ENCODE measurements at regions not wholly inside any gene's neighbourhood (a gene's known extent, or its start where the extent isn't known, plus 50 kb on each side); places are given as distances from the start of the nearest gene placed in this dataset.

- H4K91ac ChIP-seq (ENCODE audit: low read depth, low read length, poor library complexity), result no peak overlapping the region
- H3K14ac ChIP-seq (ENCODE audit: low read length), result no peak overlapping the region
- peaks cover 8% of the 10 kb centered on the region in 2 donors for H3K4me1 ChIP-seq (ENCODE audit: control insufficient read depth in 2 of 2, insufficient read depth in 1 of 2, low read depth in 1 of 2, low read length in 2 of 2)
- no peak overlapping the region for H3K23ac ChIP-seq (ENCODE audit: low read depth, low read length, poor library complexity)
- no peak overlapping the region for H3K18ac ChIP-seq (ENCODE audit: low read length)
- DNase-seq (ENCODE audit: low spot score), result no peak
- H3K27me3 ChIP-seq (ENCODE audit: control insufficient read depth in 3 of 3, insufficient read depth in 3 of 3, low read depth in 1 of 3, low read length in 3 of 3), result peaks cover 0 to 67% (median 0%) of the 10 kb centered on the region in 3 experiments
- no peak overlapping the region for H4K8ac ChIP-seq (ENCODE audit: low read depth, low read length)
- no peak overlapping the region for H2BK12ac ChIP-seq (ENCODE audit: low read length)
- H2AK5ac ChIP-seq (ENCODE audit: low read depth, low read length), result no peak overlapping the region
- H2BK5ac ChIP-seq (ENCODE audit: low read length), result no peak overlapping the region
- H3K36me3 ChIP-seq (replicated peaks in 1 of 2; ENCODE audit: control insufficient read depth in 2 of 2, insufficient read depth in 2 of 2, low read length in 2 of 2), result no peaks in the 10 kb centered on the region
- no CpG with 5 or more reads among the region's 5 CpGs for WGBS, 2 donors (ENCODE audit: extremely low coverage in 2 of 2, insufficient read length in 2 of 2, insufficient replicate concordance in 1 of 2)
- no peak overlapping the region for H3K4ac ChIP-seq (ENCODE audit: low read length)
- H2BK120ac ChIP-seq (ENCODE audit: low read depth, low read length), result no peak overlapping the region
- no peak overlapping the region for H3K9ac ChIP-seq (ENCODE audit: low read depth, low read length, poor library complexity)
- no peak overlapping the region for H3K4me2 ChIP-seq (ENCODE audit: insufficient read depth, low read length, poor library complexity, severe bottlenecking)
- H2AFZ ChIP-seq (ENCODE audit: low read length), result no peak overlapping the region
- no peak overlapping the region for H3K27ac ChIP-seq (replicated peaks; ENCODE audit: low read length)
- peaks cover 0 to 4% of the 10 kb centered on the region in 2 donors for H3K9me3 ChIP-seq (replicated peaks in 1 of 2; ENCODE audit: control insufficient read depth in 2 of 2, insufficient read depth in 1 of 2, low read depth in 1 of 2, low read length in 2 of 2)
- no peak overlapping the region for H3K4me3 ChIP-seq (ENCODE audit: low read length in 2 of 2)
- H2BK15ac ChIP-seq (ENCODE audit: low read length), result no peak overlapping the region
- H3K79me1 ChIP-seq (ENCODE audit: low read depth, low read length), result no peaks in the 10 kb centered on the region
Observed at GRCh38 chr21:15191342-15191741, 126.5 kb upstream of the NRIP1 start.

GRCh38 chr21:15192243-15192642, 127.4 kb upstream of the NRIP1 start:
- H3K14ac ChIP-seq (ENCODE audit: low read length), result no peak overlapping the region
- no peak for DNase-seq (ENCODE audit: low spot score)
- no peak overlapping the region for H3K4me3 ChIP-seq (ENCODE audit: low read length in 2 of 2)
- H4K8ac ChIP-seq (ENCODE audit: low read depth, low read length), result no peak overlapping the region
- H3K27ac ChIP-seq (replicated peaks; ENCODE audit: low read length), result no peak overlapping the region
- no peak overlapping the region for H3K23ac ChIP-seq (ENCODE audit: low read depth, low read length, poor library complexity)
- no peak overlapping the region for H2AFZ ChIP-seq (ENCODE audit: low read length)
- peaks cover 0 to 4% of the 10 kb centered on the region in 2 donors for H3K9me3 ChIP-seq (replicated peaks in 1 of 2; ENCODE audit: control insufficient read depth in 2 of 2, insufficient read depth in 1 of 2, low read depth in 1 of 2, low read length in 2 of 2)
- no peak overlapping the region for H3K18ac ChIP-seq (ENCODE audit: low read length)
- no peak overlapping the region for H3K9ac ChIP-seq (ENCODE audit: low read depth, low read length, poor library complexity)
- no CpG with 5 or more reads among the region's 3 CpGs for WGBS, 2 donors (ENCODE audit: extremely low coverage in 2 of 2, insufficient read length in 2 of 2, insufficient replicate concordance in 1 of 2)
- H2BK5ac ChIP-seq (ENCODE audit: low read length), result no peak overlapping the region
- no peaks in the 10 kb centered on the region for H3K36me3 ChIP-seq (replicated peaks in 1 of 2; ENCODE audit: control insufficient read depth in 2 of 2, insufficient read depth in 2 of 2, low read length in 2 of 2)
- peaks cover 8% of the 10 kb centered on the region in 2 donors for H3K4me1 ChIP-seq (ENCODE audit: control insufficient read depth in 2 of 2, insufficient read depth in 1 of 2, low read depth in 1 of 2, low read length in 2 of 2)
- H3K27me3 ChIP-seq (ENCODE audit: control insufficient read depth in 3 of 3, insufficient read depth in 3 of 3, low read depth in 1 of 3, low read length in 3 of 3), result peaks cover 0 to 61% (median 0%) of the 10 kb centered on the region in 3 experiments
- H2AK5ac ChIP-seq (ENCODE audit: low read depth, low read length), result no peak overlapping the region
- no peak overlapping the region for H2BK12ac ChIP-seq (ENCODE audit: low read length)
- H2BK15ac ChIP-seq (ENCODE audit: low read length), result no peak overlapping the region
- H4K91ac ChIP-seq (ENCODE audit: low read depth, low read length, poor library complexity), result no peak overlapping the region
- no peak overlapping the region for H2BK120ac ChIP-seq (ENCODE audit: low read depth, low read length)
- H3K79me1 ChIP-seq (ENCODE audit: low read depth, low read length), result no peaks in the 10 kb centered on the region
- no peak overlapping the region for H3K4ac ChIP-seq (ENCODE audit: low read length)
- H3K4me2 ChIP-seq (ENCODE audit: insufficient read depth, low read length, poor library complexity, severe bottlenecking), result no peak overlapping the region

- Histone ChIP-seq H3K9ac (ENCODE audit: low read depth, low read length, poor library complexity) (no peak overlapping the region), H2BK15ac (ENCODE audit: low read length) (no peak overlapping the region), H2BK12ac (ENCODE audit: low read length) (no peak overlapping the region), H3K36me3 (replicated peaks in 1 of 2; ENCODE audit: control insufficient read depth in 2 of 2, insufficient read depth in 2 of 2, low read length in 2 of 2) (no peaks in the 10 kb centered on the region), H2AFZ (ENCODE audit: low read length) (no peak overlapping the region), H4K91ac (ENCODE audit: low read depth, low read length, poor library complexity) (no peak overlapping the region), H3K27ac (replicated peaks; ENCODE audit: low read length) (no peak overlapping the region), H3K79me1 (ENCODE audit: low read depth, low read length) (no peaks in the 10 kb centered on the region), H3K4me2 (ENCODE audit: insufficient read depth, low read length, poor library complexity, severe bottlenecking) (no peak overlapping the region), H3K27me3 (ENCODE audit: control insufficient read depth in 3 of 3, insufficient read depth in 3 of 3, low read depth in 1 of 3, low read length in 3 of 3) (peaks cover 0 to 45% (median 0%) of the 10 kb centered on the region in 3 experiments), H3K14ac (ENCODE audit: low read length) (no peak overlapping the region), H3K4ac (ENCODE audit: low read length) (no peak overlapping the region), H4K8ac (ENCODE audit: low read depth, low read length) (no peak overlapping the region), H3K9me3 (replicated peaks in 1 of 2; ENCODE audit: control insufficient read depth in 2 of 2, insufficient read depth in 1 of 2, low read depth in 1 of 2, low read length in 2 of 2) (peaks cover 0 to 4% of the 10 kb centered on the region in 2 donors), H3K4me1 (ENCODE audit: control insufficient read depth in 2 of 2, insufficient read depth in 1 of 2, low read depth in 1 of 2, low read length in 2 of 2) (peaks cover 8% of the 10 kb centered on the region in 2 donors), H3K4me3 (ENCODE audit: low read length in 2 of 2) (no peak overlapping the region), H2BK5ac (ENCODE audit: low read length) (no peak overlapping the region), H2BK120ac (ENCODE audit: low read depth, low read length) (no peak overlapping the region), H2AK5ac (ENCODE audit: low read depth, low read length) (no peak overlapping the region), H3K23ac (ENCODE audit: low read depth, low read length, poor library complexity) (no peak overlapping the region), H3K18ac (ENCODE audit: low read length) (no peak overlapping the region)
- DNase-seq (ENCODE audit: low spot score), result no peak
- WGBS, 2 donors (ENCODE audit: extremely low coverage in 2 of 2, insufficient read length in 2 of 2, insufficient replicate concordance in 1 of 2), result no CpG with 5 or more reads among the region's 3 CpGs
Observed at GRCh38 chr21:15193937-15194336, 129.1 kb upstream of the NRIP1 start.

GRCh38 chr21:15195104-15195503, 130.3 kb upstream of the NRIP1 start:
- H3K27me3 ChIP-seq (ENCODE audit: control insufficient read depth in 3 of 3, insufficient read depth in 3 of 3, low read depth in 1 of 3, low read length in 3 of 3), result peaks cover 0 to 33% (median 0%) of the 10 kb centered on the region in 3 experiments
- H3K4me3 ChIP-seq (ENCODE audit: low read length in 2 of 2), result no peak overlapping the region
- no peak overlapping the region for H4K8ac ChIP-seq (ENCODE audit: low read depth, low read length)
- H3K36me3 ChIP-seq (replicated peaks in 1 of 2; ENCODE audit: control insufficient read depth in 2 of 2, insufficient read depth in 2 of 2, low read length in 2 of 2), result no peaks in the 10 kb centered on the region
- no peak overlapping the region for H2BK120ac ChIP-seq (ENCODE audit: low read depth, low read length)
- no peak overlapping the region for H3K14ac ChIP-seq (ENCODE audit: low read length)
- H3K4ac ChIP-seq (ENCODE audit: low read length), result no peak overlapping the region
- H3K4me1 ChIP-seq (ENCODE audit: control insufficient read depth in 2 of 2, insufficient read depth in 1 of 2, low read depth in 1 of 2, low read length in 2 of 2), result peaks cover 7 to 17% of the 10 kb centered on the region in 2 donors
- H2BK15ac ChIP-seq (ENCODE audit: low read length), result no peak overlapping the region
- H3K18ac ChIP-seq (ENCODE audit: low read length), result no peak overlapping the region
- H3K79me1 ChIP-seq (ENCODE audit: low read depth, low read length), result no peaks in the 10 kb centered on the region
- no peak overlapping the region for H3K23ac ChIP-seq (ENCODE audit: low read depth, low read length, poor library complexity)
- no peak overlapping the region for H4K91ac ChIP-seq (ENCODE audit: low read depth, low read length, poor library complexity)
- WGBS, 2 donors (ENCODE audit: extremely low coverage in 2 of 2, insufficient read length in 2 of 2, insufficient replicate concordance in 1 of 2), result no CpG with 5 or more reads among the region's 2 CpGs
- H3K27ac ChIP-seq (replicated peaks; ENCODE audit: low read length), result no peak overlapping the region
- no peak overlapping the region for H2AFZ ChIP-seq (ENCODE audit: low read length)
- no peak overlapping the region for H2AK5ac ChIP-seq (ENCODE audit: low read depth, low read length)
- no peak overlapping the region for H3K9ac ChIP-seq (ENCODE audit: low read depth, low read length, poor library complexity)
- no peak for DNase-seq (ENCODE audit: low spot score)
- H2BK12ac ChIP-seq (ENCODE audit: low read length), result no peak overlapping the region
- no peak overlapping the region for H2BK5ac ChIP-seq (ENCODE audit: low read length)
- H3K4me2 ChIP-seq (ENCODE audit: insufficient read depth, low read length, poor library complexity, severe bottlenecking), result no peak overlapping the region
- peaks cover 0 to 4% of the 10 kb centered on the region in 2 donors for H3K9me3 ChIP-seq (replicated peaks in 1 of 2; ENCODE audit: control insufficient read depth in 2 of 2, insufficient read depth in 1 of 2, low read depth in 1 of 2, low read length in 2 of 2)
